GM12874 (cell line): ENCODE measurements at regions not wholly inside any gene's neighbourhood (a gene's known extent, or its start where the extent isn't known, plus 50 kb on each side); places are given as distances from the start of the nearest gene placed in this dataset.

ENCODE experiments used
- CTCF ChIP-seq: IDR thresholded peaks from 2 replicates; pipeline ENCODE4 v1.5.1; 2011; ENCODE audit warnings: low read depth, mild to moderate bottlenecking, control low read depth, low read length, moderate library complexity; ENCODE audit not compliant: insufficient read depth

- TF ChIP-seq CTCF: no peak
Observed at GRCh38 chr4:106615410-106615945, 246.9 kb upstream of the GIMD1 start.

DNA sequence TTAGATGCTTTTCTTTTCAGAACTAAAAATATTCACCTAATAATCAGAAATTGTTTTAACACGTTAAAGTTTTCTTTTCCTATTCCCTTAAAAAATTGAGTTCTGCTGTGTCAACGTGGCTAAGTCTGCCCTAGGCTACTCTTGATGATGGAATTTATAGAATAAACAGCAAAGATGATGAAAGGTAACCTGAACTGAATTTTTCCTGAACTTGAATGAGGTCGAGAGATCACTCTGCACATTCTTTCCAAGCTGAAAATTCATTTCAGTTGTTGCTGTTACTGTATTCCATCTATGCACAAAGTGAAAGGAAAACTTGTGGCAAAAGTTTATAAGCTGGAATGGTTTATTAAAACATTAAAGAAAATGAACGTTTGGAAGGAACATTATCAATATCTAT, 245.9 kb upstream of the GIMD1 start:
- no peak for TF ChIP-seq CTCF

DNA sequence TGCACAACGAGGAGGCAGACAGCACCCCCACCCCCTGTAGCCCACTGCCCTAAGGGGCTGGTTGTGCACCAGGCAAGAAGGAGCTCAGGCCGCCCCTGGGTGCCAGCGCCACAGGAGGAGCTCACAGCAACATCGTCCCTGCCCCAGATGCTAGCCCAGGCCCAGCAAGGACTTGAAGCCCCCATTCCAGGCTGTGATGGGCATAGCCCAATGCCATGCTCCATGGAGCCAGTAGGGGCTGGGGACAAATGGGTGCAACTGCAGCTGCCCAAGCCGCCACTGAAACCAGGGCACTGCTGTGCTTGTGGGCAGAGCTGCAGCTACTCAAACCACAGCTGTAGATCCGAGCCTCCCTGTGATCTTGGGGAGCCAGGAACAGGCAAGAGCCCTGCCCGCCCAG, 241.3 kb upstream of the GIMD1 start:
- no peak for TF ChIP-seq CTCF

DNA sequence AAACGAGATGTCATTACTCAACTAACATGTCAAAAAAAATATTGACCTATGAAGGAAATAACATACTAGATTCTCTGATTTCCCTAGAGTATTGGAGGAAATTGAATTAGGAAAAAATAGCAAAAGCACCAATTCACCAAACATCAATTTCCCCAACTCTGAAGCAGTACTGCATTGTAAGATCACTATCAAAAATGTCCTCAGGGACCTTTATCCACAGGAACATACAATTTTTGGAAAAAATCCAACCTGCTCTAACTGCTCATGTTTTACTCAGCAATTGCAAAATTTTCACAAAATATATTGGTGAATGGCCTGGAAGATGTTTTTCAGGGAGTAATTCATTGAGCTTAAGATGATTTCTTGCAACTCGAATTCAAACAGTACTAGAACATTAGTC, 239.0 kb upstream of the GIMD1 start:
- no peak for TF ChIP-seq CTCF

DNA sequence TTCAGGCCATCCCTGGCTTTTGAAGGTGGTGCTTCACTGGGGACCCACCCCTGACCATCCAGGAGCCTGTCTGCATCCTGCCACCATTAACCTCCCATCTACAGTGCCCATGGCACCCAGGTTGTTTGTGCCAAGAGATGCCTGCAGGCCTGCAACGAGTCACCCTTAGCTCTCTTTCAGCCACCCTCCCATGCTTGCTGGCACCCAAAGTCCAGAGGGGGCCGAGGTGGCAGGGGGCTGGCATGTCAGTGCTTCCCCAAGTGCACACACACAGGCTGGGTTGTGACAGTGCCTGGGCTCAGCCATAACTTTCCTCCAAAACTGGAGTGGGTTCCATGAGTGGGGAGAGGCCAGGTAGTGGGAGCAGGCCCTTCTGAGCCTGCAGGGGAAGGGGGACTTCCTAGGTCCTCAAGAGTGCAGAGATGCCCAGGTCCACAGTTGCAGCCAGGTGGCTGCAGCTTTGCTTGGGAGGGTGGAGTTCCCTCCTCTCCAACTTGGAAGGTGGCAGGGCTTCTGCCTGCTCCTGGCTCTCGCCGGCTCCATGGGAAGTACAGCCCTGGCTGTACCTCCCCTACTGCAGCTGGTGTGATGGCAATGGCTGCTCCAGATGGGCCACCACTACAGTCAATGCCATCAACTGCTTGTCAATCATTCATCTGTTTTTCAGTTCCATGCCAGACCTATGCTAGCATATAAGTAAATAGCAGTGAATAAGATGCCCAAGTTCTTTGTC, 235.9 kb upstream of the GIMD1 start:
- no peak for TF ChIP-seq CTCF

DNA sequence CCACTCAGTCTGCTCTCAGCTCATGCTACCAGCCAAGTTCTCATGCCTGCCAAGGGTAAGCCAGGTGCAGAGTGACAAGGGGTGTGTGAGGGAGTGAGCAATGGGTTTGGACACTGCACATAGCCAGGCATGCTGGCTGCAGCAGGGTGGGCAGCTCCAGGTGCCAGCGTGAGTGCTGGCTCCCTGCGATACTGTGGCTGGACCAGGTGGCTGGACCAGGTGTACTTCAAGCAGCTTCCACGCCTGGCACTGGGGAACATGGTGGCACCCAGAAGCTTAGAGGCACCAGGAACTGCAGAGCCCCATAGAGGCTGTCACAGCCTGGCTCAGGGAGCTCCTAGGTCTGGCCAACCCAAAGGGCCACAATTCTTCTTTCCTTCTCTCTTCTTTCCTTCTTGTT, 234.9 kb upstream of the GIMD1 start:
- no peak for TF ChIP-seq CTCF

GRCh38 chr4:106602711-106603110, 234.1 kb upstream of the GIMD1 start:
- no peak for TF ChIP-seq CTCF
